ENCODE measurements at regions not wholly inside any gene's neighbourhood (a gene's known extent, or its start where the extent isn't known, plus 50 kb on each side); places are given as distances from the start of the nearest gene placed in this dataset.
"Not testable (repeated sequence)": the region's sequence is repeated elsewhere in the genome, so short reads cannot be mapped to it uniquely, and the experiment has no call there.

GRCh38 chr17:47066841-47067682 is 88.0 kb upstream of the RPRML start:
- peak; percentile 72 for DNase-seq (ENCODE audit: low read depth, low spot score)

- DNase-seq (ENCODE audit: low read depth, low spot score): no peak
Measured at GRCh38 chr17:47066095-47066494, 87.0 kb upstream of the RPRML start.

GRCh38 chr17:47064684-47065083 is 85.6 kb upstream of the RPRML start:
- no peak for DNase-seq (ENCODE audit: low read depth, low spot score)

- DNase-seq (ENCODE audit: low read depth, low spot score): no peak
Measured at GRCh38 chr17:47063475-47063874, 84.4 kb upstream of the RPRML start.

- DNase-seq (ENCODE audit: low read depth, low spot score): not testable (repeated sequence)
Measured at GRCh38 chr17:47062851-47063250, 83.8 kb upstream of the RPRML start.

- not testable (repeated sequence) for DNase-seq (ENCODE audit: low read depth, low spot score)
Measured at GRCh38 chr17:47060005-47060404, 81.0 kb upstream of the RPRML start.

- no peak for DNase-seq (ENCODE audit: low read depth, low spot score)
Measured at GRCh38 chr17:47057830-47058229, 78.8 kb upstream of the RPRML start.

- DNase-seq (ENCODE audit: low read depth, low spot score): not testable (repeated sequence)
Measured at GRCh38 chr17:47057279-47057678, 78.2 kb upstream of the RPRML start.

- DNase-seq (ENCODE audit: low read depth, low spot score): not testable (repeated sequence)
Measured at GRCh38 chr17:47056687-47057086, 77.6 kb upstream of the RPRML start.
